Renal cortical epithelial cell (primary cell): ENCODE measurements at regions not wholly inside any gene's neighbourhood (a gene's known extent, or its start where the extent isn't known, plus 50 kb on each side); places are given as distances from the start of the nearest gene placed in this dataset.
"Not testable (repeated sequence)": the region's sequence is repeated elsewhere in the genome, so short reads cannot be mapped to it uniquely, and the experiment has no call there.

ENCODE experiments used
- DNase-seq: peaks from one replicate; pipeline ENCODE4 v3.0.0-alpha.2; 2011; ENCODE audit warnings: low read depth

DNA sequence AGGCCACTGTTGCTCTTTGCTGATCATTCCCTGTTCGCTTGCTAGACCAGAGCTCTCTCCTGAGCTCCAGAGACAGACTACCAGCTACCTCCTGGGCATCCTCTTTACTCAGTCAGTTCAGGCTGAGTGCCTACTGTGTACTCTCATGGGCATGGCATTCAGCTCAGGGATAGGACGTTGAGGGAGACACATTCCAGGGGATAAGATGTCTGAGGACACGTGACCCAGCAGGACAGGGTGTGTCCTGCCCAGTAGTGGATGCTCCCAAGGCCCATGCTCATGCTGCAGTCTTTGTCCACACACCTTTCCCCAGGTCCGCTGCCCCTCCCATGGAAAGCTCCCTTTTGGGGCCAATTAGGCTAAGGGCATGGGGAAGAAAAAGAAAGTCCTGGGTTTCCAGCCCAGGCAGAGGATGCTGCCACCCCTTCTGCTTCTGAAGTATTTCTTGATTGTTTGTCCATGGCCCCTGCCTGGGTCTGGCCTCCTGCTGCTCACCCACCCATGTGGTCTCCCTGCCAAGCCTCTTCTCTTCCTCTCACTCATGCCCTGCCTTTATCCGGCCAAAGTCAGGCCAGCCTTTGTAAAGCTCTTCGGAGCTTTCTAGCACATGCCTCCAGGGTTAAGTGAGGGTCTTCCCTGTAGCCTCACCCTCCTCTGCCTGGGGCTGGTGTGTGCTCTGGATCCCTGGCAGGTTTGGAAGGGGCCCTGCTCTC, 60.5 kb upstream of the PITX1 start:
- no peak for DNase-seq

GRCh38 chr5:135093483-135093882, 59.5 kb upstream of the PITX1 start:
- DNase-seq = not testable (repeated sequence)

DNA sequence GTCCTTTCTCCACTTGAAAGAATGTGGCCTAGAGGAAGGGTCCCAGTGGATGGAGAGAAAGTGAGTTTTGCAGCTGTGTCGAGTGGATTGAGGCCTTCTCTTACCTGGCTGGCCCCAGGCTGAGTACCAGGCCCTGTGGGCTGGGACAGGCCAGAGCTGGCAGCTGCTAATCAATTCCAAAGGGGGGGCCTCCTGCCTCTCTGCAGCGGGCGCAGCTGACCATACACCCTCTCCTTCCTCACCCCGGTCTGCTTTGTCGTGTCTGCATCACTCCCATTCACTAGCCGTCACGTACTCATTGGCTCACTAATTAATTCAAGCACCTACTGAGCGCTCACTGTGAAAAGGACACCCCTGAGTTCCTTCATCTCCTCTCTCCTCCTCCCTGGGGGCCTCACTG, 58.4 kb upstream of the PITX1 start:
- no peak for DNase-seq

GRCh38 chr5:135091286-135091685, 57.3 kb upstream of the PITX1 start:
- DNase-seq = no peak

- DNase-seq = no peak
Observed at GRCh38 chr5:135089912-135090311, 55.9 kb upstream of the PITX1 start.

DNA sequence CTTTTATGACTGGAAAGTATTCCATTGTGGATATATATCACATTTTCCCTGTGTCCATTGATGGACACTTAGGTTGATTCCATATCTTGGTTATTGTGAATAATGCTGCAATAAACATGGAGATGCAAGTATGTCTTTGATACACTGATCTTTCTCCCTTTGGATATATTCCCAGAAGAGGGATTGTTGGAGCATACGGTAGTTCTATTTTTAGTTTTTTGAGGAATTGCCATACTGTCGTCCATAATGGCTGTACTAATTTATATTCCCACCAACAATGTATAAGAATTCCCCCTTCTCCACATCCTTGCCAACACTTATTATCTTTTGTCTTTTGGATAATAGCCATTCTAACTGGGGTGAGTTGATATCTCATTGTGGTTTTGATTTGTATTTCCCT, 54.9 kb upstream of the PITX1 start:
- no peak for DNase-seq

- no peak for DNase-seq
Observed at GRCh38 chr5:135087950-135088349, 53.9 kb upstream of the PITX1 start.

DNA sequence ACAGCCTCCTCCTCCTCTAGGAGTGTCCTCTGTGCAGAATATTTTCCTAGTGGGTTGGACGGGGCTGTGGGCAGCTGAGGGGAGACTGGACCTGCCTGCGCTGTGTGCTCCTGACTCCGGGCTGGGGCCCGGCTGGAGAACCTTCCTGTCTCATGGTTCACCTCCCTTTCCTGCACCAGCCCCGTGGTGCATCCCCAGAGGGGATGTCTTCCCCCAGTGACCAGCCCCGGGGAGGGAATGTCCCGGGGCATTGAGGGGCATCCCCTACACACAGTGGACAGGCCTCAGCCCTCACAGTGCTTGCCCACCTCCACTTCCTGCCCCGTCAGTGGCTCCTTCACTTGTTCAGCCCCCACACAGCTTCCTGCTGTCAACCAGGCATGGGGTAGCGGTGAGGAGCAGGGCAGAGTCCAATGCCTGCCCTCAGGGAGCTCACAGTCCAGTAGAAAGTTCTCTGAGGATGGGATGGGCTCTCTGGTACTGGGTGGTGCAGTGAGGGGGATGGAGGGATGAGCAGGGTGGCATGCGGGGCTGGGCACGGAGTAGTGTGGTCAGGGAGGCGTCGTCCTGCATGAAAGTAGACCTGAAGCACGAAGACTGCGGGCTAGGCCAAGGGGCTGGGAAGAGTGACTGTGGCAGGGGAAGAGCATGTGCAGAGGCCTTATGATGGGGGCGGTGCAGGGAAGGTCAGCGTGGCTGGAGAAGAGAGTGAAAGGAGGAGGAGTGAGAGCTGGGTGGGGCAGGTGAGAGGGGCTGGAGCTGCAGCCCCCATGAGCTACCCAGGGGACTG, 52.1 kb upstream of the PITX1 start:
- no peak for DNase-seq

GRCh38 chr5:135085133-135085935, 51.3 kb upstream of the PITX1 start:
- no peak for DNase-seq
